Glutamatergic neuron (in vitro differentiated cells): ENCODE measurements at regions not wholly inside any gene's neighbourhood (a gene's known extent, or its start where the extent isn't known, plus 50 kb on each side); places are given as distances from the start of the nearest gene placed in this dataset.

Source experiments
- DNase-seq: peaks from one replicate; pipeline ENCODE4 v3.0.0; 2022
- H3K27ac Mint-ChIP-seq: one replicate; pipeline ENCODE4 v1.8.0; 2020; ENCODE audit warnings: mild to moderate bottlenecking, mixed read lengths, inconsistent platforms; ENCODE audit not compliant: unreplicated experiment
- H3K27me3 Mint-ChIP-seq: one replicate; pipeline ENCODE4 v1.8.0; 2020; ENCODE audit warnings: mild to moderate bottlenecking, moderate library complexity, mixed read lengths, inconsistent platforms; ENCODE audit not compliant: unreplicated experiment
- H3K36me3 Mint-ChIP-seq: one replicate; pipeline ENCODE4 v1.8.0; 2020; ENCODE audit warnings: mild to moderate bottlenecking, mixed read lengths, inconsistent platforms; ENCODE audit not compliant: unreplicated experiment
- H3K4me1 Mint-ChIP-seq: one replicate; pipeline ENCODE4 v1.8.0; 2020; ENCODE audit warnings: mild to moderate bottlenecking, low read depth, mixed read lengths, inconsistent platforms; ENCODE audit not compliant: unreplicated experiment
- H3K4me3 Mint-ChIP-seq: one replicate; pipeline ENCODE4 v1.8.0; 2020; ENCODE audit warnings: mild to moderate bottlenecking, mixed read lengths, inconsistent platforms; ENCODE audit not compliant: unreplicated experiment
- H3K9me3 Mint-ChIP-seq: one replicate; pipeline ENCODE4 v1.8.0; 2020; ENCODE audit warnings: mild to moderate bottlenecking, moderate library complexity, mixed read lengths, inconsistent platforms; ENCODE audit not compliant: unreplicated experiment
- TF ChIP-seq, protein P1 (sequence below): fragments of 200-600 bp; sonication (generic); IDR thresholded peaks from one replicate; pipeline ENCODE4 v1.5.0; 2021; ENCODE audit not compliant: partially characterized antibody, unreplicated experiment

GRCh38 chr11:90639461-90639993 lies 416.7 kb upstream of the CHORDC1 start:
- no peak overlapping the region for H3K27ac Mint-ChIP-seq
- no peaks in the 10 kb centered on the region for H3K9me3 Mint-ChIP-seq
- no peak for DNase-seq
- H3K27me3 Mint-ChIP-seq: no peaks in the 10 kb centered on the region
- peaks cover 8% of the 10 kb centered on the region for H3K4me1 Mint-ChIP-seq
- H3K36me3 Mint-ChIP-seq: no peaks in the 10 kb centered on the region
- no peak overlapping the region for H3K4me3 Mint-ChIP-seq
- TF ChIP-seq, protein P1, sequence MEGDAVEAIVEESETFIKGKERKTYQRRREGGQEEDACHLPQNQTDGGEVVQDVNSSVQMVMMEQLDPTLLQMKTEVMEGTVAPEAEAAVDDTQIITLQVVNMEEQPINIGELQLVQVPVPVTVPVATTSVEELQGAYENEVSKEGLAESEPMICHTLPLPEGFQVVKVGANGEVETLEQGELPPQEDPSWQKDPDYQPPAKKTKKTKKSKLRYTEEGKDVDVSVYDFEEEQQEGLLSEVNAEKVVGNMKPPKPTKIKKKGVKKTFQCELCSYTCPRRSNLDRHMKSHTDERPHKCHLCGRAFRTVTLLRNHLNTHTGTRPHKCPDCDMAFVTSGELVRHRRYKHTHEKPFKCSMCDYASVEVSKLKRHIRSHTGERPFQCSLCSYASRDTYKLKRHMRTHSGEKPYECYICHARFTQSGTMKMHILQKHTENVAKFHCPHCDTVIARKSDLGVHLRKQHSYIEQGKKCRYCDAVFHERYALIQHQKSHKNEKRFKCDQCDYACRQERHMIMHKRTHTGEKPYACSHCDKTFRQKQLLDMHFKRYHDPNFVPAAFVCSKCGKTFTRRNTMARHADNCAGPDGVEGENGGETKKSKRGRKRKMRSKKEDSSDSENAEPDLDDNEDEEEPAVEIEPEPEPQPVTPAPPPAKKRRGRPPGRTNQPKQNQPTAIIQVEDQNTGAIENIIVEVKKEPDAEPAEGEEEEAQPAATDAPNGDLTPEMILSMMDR: no peak

GRCh38 chr11:90635886-90636285 lies 413.0 kb upstream of the CHORDC1 start:
- TF ChIP-seq, protein P1: no peak
- no peaks in the 10 kb centered on the region for H3K9me3 Mint-ChIP-seq
- H3K4me3 Mint-ChIP-seq: no peak overlapping the region
- DNase-seq: no peak
- H3K27me3 Mint-ChIP-seq: peaks cover 2% of the 10 kb centered on the region
- peaks cover 6% of the 10 kb centered on the region for H3K4me1 Mint-ChIP-seq
- H3K27ac Mint-ChIP-seq: no peak overlapping the region
- no peaks in the 10 kb centered on the region for H3K36me3 Mint-ChIP-seq

DNA sequence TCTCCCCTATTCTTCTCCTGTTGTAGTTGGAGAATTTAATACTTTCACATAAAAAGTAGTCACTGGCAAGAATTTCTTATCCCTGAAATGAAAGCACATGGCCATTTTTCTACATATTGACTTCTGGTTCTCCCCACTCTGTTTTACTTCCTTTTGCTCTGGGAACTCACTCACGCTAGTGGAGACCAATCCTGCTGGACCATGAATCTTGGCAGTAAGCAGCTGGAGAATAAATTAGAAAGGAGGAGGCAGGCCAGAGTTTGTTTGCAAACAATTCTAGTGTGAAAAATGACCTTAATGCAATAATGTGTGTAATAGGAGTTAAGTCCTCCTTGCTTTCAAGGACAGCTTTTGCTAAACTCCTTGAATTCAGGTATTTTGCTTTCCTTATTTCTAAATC lies 412.3 kb upstream of the CHORDC1 start:
- H3K4me3 Mint-ChIP-seq: no peak overlapping the region
- H3K27me3 Mint-ChIP-seq: peaks cover 2% of the 10 kb centered on the region
- TF ChIP-seq, protein P1: no peak
- DNase-seq: no peak
- H3K27ac Mint-ChIP-seq: no peak overlapping the region
- peaks cover 10% of the 10 kb centered on the region for H3K4me1 Mint-ChIP-seq
- no peaks in the 10 kb centered on the region for H3K9me3 Mint-ChIP-seq
- H3K36me3 Mint-ChIP-seq: no peaks in the 10 kb centered on the region

GRCh38 chr11:90630176-90630575 lies 407.3 kb upstream of the CHORDC1 start:
- no peak for DNase-seq
- Mint-ChIP-seq H3K27ac (peak overlapping the region; percentile 65), H3K9me3 (no peaks in the 10 kb centered on the region), H3K4me1 (peaks cover 20% of the 10 kb centered on the region), H3K36me3 (no peaks in the 10 kb centered on the region), H3K4me3 (no peak overlapping the region), H3K27me3 (peaks cover 5% of the 10 kb centered on the region)
- TF ChIP-seq, protein P1: no peak

DNA sequence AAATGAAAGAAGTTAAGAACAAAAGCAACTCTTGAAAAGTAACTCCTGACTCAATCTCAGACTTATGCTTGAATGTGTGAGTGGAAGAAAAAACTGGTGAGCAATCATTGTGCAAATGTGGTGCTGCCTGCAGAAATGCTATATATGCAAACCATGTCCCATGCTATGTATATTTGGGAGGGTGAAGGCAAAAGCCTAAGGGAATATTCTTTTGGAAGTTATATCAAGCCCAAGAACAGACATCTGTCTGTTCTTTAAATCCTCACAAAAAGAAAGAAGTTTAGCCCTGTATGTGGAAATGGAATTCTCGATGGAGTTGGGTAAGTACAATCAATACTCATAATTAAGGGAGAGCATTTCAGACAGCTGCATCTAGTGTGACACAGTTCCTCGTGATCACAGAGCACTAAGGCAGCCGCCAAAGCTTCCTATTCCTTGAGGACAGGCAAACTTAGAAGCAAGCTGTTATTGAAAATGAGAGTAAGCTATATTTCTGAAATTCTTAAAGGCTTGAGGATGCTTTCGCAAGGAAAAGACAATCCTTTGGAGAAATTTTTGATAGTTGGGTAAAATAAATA lies 406.5 kb upstream of the CHORDC1 start:
- TF ChIP-seq, protein P1: no peak
- Mint-ChIP-seq H3K27ac (peak overlapping the region; percentile 65), H3K36me3 (no peaks in the 10 kb centered on the region), H3K27me3 (peaks cover 5% of the 10 kb centered on the region), H3K4me1 (peaks cover 20% of the 10 kb centered on the region), H3K4me3 (no peak overlapping the region), H3K9me3 (no peaks in the 10 kb centered on the region)
- no peak for DNase-seq
